ENCODE measurements at regions not wholly inside any gene's neighbourhood (a gene's known extent, or its start where the extent isn't known, plus 50 kb on each side); places are given as distances from the start of the nearest gene placed in this dataset.
"Not testable (repeated sequence)": the region's sequence is repeated elsewhere in the genome, so short reads cannot be mapped to it uniquely, and the experiment has no call there.

GRCh38 chr14:25322784-25323183 is 272.8 kb upstream of the STXBP6 start:
- no peak for DNase-seq (ENCODE audit: low read depth)

DNA sequence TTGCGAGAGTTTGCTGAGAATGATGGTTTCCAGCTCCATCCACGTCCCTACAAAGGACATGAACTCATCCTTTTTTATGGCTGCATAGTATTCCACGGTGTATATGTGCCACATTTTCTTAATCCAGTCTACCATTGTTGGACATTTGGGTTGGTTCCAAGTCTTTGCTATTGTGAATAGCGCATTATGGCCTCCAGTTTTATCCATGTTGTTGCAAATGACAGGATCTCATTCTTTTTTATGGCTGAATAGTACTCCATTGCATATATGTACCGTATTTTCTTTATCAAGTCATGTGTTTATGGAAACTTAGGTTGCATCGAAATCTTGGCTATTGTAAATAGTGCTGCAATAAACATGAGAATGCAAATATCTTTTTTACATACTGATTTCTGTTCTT is 266.1 kb upstream of the STXBP6 start:
- not testable (repeated sequence) for DNase-seq (ENCODE audit: low read depth)

DNA sequence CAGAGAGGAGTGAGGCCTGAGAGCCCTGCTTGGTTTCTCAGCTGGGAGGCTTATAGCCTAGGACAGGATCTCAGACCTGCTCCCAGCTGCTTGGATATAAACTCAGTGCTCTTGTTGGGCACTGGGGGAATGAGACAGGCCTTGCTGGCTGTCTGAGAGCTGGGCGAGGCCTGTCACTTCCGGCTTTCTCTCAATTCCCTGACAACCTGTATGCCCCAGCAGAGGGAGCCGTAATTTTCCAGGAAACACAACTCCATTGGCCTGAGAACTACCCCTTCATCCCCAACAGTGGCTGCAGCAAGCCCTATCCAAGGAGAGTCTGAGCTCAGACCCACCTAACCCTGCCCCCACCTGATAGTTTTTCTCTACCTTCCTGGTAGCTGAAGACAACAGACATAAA is 258.3 kb upstream of the STXBP6 start:
- DNase-seq (ENCODE audit: low read depth) = no peak

- DNase-seq (ENCODE audit: low read depth) = no peak
Measured at GRCh38 chr14:25303934-25304333, 254.0 kb upstream of the STXBP6 start.

- DNase-seq (ENCODE audit: low read depth) = no peak
Measured at GRCh38 chr14:25298238-25298637, 248.3 kb upstream of the STXBP6 start.

GRCh38 chr14:25290154-25290553 is 240.2 kb upstream of the STXBP6 start:
- not testable (repeated sequence) for DNase-seq (ENCODE audit: low read depth)

- DNase-seq (ENCODE audit: low read depth) = no peak
Measured at GRCh38 chr14:25274529-25274928, 224.6 kb upstream of the STXBP6 start.

DNA sequence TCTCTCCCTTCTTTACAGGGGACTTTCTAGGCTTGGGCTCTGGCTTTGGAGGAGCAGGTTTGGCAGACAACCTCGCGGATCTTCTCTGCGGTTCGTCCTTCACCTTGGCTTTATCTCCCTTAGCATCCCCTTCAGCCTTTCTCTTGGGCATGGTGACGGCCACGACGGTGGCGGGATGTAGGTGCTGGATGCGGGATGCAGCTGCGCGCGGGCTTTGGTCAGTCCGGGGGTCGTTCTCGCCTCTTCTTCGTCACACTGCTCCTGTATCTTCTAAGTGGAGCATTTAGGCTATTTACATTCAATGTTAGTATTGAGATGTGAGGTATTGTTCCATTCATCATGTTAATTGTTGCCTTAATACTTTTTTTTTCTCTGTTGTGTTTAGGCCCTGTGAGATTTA is 217.2 kb upstream of the STXBP6 start:
- DNase-seq (ENCODE audit: low read depth) = no peak

DNA sequence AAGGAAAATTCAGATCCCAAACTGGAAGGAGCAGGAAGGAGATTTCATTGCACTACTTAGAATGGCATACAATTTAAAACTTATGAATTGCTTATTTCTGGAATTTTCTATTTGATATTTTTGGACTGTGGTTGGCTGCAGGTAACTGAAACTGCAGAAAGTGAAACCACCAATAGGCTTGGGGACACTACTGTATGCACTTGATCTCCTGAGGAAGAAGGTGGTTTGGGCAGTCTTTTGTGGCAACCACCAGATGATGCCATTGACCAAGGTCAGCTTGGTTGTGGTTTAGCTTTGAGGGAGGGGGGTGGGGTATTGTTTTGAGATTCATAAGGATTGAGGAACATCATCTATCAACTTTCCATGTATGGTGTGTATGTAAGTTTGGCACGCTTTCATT is 209.5 kb upstream of the STXBP6 start:
- no peak for DNase-seq (ENCODE audit: low read depth)

GRCh38 chr14:25252793-25253192 is 202.8 kb upstream of the STXBP6 start:
- no peak for DNase-seq (ENCODE audit: low read depth)

- no peak for DNase-seq (ENCODE audit: low read depth)
Measured at GRCh38 chr14:25250516-25250915, 200.6 kb upstream of the STXBP6 start.

DNA sequence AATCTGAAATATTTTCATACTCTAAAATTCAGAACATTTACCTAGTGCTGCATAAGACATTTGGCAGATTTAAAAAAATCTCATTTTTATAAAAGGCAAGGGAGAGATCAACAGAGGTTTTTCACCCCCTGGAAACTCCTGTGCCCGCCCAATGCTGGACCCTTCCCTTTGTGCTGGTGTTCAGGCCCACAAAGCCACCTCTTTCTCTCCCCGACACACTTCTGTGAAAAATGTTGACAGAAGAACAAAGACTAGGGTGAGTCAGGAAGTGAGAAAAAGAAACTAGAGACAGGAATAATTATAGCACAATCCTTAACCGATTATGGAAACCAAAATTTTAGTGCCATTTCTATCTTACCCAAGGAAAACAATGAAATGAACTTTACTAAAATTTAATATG is 197.7 kb upstream of the STXBP6 start:
- no peak for DNase-seq (ENCODE audit: low read depth)

DNA sequence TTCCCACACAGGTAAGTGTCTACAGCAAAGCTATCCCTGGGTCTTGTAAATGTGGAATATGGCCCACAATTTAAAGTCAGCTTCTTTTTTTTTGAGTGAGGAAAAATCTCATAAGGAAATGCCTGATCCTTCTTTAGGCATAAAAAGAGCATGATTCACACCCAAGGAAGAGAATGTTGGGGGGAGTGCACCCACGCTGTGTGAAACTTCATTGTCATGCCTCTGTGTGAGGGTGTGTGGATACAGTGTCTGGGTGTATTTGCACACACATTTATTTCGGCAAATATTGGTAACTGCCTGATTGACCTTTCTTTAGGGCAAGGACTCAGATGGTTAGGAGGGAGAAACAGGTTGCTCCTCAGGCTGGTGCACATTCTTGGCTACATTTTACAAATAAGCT is 196.8 kb upstream of the STXBP6 start:
- DNase-seq (ENCODE audit: low read depth) = no peak

DNA sequence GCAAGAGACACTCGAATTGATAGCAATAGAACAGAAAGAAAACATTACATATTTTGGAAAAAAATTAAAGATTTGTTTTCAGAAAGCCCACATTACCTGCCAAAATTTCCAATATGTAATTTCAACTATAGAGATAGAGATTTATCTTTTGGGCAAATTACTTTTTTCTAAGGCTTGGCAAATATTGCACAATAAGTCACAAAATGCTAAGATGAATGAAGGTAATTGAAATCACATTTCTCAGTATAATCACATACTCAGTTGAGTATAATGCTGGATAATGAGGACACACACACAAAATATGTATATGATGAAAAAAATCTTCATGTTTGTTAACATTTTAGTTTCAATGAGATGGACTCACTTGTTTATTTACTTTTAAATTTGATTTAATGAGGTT is 189.2 kb upstream of the STXBP6 start:
- no peak for DNase-seq (ENCODE audit: low read depth)

GRCh38 chr14:25237845-25238244 is 187.9 kb upstream of the STXBP6 start:
- DNase-seq (ENCODE audit: low read depth) = peak; percentile 0

DNA sequence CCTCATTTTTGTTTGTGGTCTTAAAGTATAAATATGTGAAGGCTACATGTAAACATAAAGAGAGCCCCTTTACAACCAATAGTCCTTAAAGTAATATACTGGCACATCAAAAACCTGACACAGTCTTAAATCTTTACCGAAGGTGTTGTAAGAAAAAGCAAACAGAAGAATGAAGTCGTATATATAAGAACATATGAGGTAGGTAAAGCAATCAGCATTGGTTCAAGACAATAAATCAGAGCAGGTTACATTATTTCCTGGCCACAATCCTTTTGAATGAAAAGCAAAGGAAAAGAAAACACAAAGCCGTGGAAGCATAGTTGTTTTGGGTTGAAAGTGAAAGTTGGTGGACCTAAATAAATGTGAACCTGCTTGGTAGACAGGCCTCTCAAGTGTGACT is 183.7 kb upstream of the STXBP6 start:
- no peak for DNase-seq (ENCODE audit: low read depth)

GRCh38 chr14:25231004-25231403 is 181.1 kb upstream of the STXBP6 start:
- no peak for DNase-seq (ENCODE audit: low read depth)

DNA sequence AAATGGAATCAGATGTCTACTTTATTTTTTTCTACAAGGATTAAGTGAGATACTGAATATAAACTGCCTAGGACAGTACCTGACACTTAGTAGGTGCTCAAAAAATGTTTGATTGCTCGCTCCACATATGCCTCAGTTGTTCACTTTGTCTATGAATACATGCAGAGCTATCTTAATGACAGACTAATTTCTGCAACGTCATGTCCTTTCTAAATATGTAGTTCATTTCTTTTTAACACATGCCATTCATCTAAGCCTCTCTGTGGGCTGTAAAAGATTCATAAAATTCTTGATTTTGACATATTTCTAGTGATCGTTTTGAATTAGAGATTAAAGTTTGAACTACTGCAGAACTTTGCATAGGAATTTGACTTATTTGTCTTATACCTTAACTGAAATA is 176.3 kb upstream of the STXBP6 start:
- DNase-seq (ENCODE audit: low read depth) = no peak

DNA sequence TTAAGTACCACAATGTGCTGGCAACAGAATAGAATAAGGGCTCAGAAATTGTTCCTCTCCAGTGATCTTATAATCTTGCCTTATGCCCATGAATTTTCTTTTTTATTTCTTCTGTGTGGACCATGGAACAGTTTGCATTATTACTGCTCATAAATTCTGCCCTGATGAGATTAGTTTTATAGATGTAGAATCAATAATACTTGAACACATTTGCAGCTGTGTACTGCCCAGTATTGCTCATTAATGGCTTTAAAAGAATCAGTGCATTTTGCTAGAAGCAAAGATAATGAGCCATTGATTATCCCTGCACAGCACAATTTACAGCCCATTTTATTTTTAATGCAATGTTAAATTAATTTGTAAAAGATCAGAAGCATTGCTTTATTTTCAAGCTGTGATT is 172.3 kb upstream of the STXBP6 start:
- DNase-seq (ENCODE audit: low read depth) = no peak

GRCh38 chr14:25220514-25220913 is 170.6 kb upstream of the STXBP6 start:
- DNase-seq (ENCODE audit: low read depth) = no peak

- DNase-seq (ENCODE audit: low read depth) = no peak
Measured at GRCh38 chr14:25215607-25216006, 165.7 kb upstream of the STXBP6 start.

DNA sequence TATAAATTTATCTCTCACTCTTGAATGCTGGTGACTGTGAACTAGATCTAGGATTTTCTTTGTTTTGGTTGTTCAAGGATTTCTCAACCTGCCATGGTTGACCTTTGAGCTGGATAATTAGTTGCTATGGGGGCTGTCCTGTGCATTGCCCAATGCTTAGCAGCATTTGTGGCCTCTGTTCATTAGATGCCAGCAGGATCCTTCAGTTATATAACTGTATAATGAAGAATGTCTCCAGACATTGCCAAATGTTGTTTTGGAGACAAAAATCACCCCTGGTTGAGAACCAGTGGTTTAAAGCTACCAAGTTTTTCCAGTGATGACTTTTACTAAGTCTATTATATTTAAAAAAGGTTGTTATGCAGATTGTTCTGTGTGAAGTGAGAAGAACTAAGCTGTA is 147.9 kb upstream of the STXBP6 start:
- no peak for DNase-seq (ENCODE audit: low read depth)

- no peak for DNase-seq (ENCODE audit: low read depth)
Measured at GRCh38 chr14:25180221-25180620, 130.3 kb upstream of the STXBP6 start.

DNA sequence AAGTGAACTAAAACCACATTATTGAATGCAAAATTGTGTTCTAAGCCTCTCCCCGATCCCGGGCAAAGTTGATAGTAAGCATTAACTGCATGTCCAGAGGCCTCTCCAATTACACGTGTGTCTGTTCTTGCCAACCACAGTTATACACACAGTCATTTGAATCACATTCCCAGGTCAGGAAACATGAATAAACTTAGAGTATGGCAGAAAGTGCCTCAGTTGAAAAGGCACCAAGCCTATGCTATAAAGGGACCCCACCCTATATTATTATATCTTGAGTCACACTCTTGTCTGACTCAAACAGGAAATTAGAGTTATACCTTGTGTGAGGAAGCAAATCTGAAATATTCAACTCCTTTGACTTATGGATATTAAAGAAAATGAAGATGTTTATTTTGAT is 128.3 kb upstream of the STXBP6 start:
- peak; percentile 1 for DNase-seq (ENCODE audit: low read depth)
